ENCODE measurements at regions not wholly inside any gene's neighbourhood (a gene's known extent, or its start where the extent isn't known, plus 50 kb on each side); places are given as distances from the start of the nearest gene placed in this dataset.

DNA sequence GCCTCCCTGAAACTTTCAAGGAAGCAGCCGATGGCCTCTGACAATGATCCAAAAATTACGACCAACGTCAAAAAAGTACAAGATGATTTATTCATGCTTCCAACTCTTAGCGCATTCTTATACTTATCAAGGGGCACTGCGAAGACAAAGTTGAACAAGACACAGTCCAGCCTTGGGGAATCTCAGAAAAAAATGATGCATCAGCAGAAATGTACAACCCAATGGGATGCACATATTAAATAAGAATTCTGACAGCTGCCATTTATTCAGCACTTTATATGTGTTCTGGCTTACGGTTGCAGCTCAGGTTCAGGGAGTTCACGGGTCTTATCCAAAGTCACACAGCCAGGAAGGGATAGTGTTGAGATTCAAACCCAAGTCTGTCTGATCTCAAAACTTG, 96.0 kb upstream of the CPLX2 start:
- H3K9ac ChIP-seq (ENCODE audit: low read length), result no peak overlapping the region
- peaks cover 0 to 6% (median 0%) of the 10 kb centered on the region in 3 donors for H3K9me3 ChIP-seq (ENCODE audit: control extremely low read depth in 1 of 3, control insufficient read depth in 2 of 3, insufficient read depth in 1 of 3, low read length in 2 of 3)
- peaks cover 0 to 44% (median 5%) of the 10 kb centered on the region in 4 experiments for H3K27me3 ChIP-seq (replicated peaks in 1 of 4; ENCODE audit: control extremely low read depth in 1 of 4, control insufficient read depth in 3 of 4, insufficient read depth in 4 of 4, low read length in 3 of 4)
- no peaks in the 10 kb centered on the region for H3K4me1 ChIP-seq (ENCODE audit: control insufficient read depth in 2 of 2, insufficient read depth in 2 of 2, low read length in 2 of 2)
- peaks cover 2% of the 10 kb centered on the region for H3K4me1 Mint-ChIP-seq
- no peak for DNase-seq
- H3K27me3 Mint-ChIP-seq, result peaks cover 47% of the 10 kb centered on the region
- TF ChIP-seq EZH2 (IDR thresholded peaks at IDR 0.05; ENCODE audit: borderline replicate concordance, insufficient read depth, low read depth, low read length, poor library complexity, severe bottlenecking), result no peak
- TF ChIP-seq, protein P1, sequence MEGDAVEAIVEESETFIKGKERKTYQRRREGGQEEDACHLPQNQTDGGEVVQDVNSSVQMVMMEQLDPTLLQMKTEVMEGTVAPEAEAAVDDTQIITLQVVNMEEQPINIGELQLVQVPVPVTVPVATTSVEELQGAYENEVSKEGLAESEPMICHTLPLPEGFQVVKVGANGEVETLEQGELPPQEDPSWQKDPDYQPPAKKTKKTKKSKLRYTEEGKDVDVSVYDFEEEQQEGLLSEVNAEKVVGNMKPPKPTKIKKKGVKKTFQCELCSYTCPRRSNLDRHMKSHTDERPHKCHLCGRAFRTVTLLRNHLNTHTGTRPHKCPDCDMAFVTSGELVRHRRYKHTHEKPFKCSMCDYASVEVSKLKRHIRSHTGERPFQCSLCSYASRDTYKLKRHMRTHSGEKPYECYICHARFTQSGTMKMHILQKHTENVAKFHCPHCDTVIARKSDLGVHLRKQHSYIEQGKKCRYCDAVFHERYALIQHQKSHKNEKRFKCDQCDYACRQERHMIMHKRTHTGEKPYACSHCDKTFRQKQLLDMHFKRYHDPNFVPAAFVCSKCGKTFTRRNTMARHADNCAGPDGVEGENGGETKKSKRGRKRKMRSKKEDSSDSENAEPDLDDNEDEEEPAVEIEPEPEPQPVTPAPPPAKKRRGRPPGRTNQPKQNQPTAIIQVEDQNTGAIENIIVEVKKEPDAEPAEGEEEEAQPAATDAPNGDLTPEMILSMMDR (IDR thresholded peaks at IDR 0.05), result no peak
- H3K4me3 Mint-ChIP-seq, result no peak overlapping the region
- no peaks in the 10 kb centered on the region for H3K36me3 ChIP-seq (replicated peaks in 1 of 2; ENCODE audit: control extremely low read depth in 1 of 2, control insufficient read depth in 1 of 2, extremely low read depth in 1 of 2, insufficient read depth in 2 of 2, low read length in 1 of 2)
- intact Hi-C loops (cut with micrococcal nuclease), result no loop called here
- ChIA-PET CTCF (no interaction called here), POLR2A (no interaction called here)
- no peaks in the 10 kb centered on the region for H3K79me2 ChIP-seq (ENCODE audit: control insufficient read depth, insufficient read depth, low read length)
- no peak overlapping the region for H3K4me3 ChIP-seq (ENCODE audit: control extremely low read depth in 1 of 5, extremely low read depth in 1 of 5, insufficient read depth in 1 of 5, low read depth in 2 of 5, low read length in 4 of 5)
- whole genome bisulfite sequencing (ENCODE audit: insufficient coverage), result 75% methylated on average over 3 of the region's 7 CpGs
- no peaks in the 10 kb centered on the region for H4K20me1 ChIP-seq (ENCODE audit: control insufficient read depth, insufficient read depth, low read length, poor library complexity, severe bottlenecking)
- no peak overlapping the region for H3K4me2 ChIP-seq (replicated peaks; ENCODE audit: low read depth, low read length, poor library complexity, severe bottlenecking)
- no peak overlapping the region for H3K27ac Mint-ChIP-seq
- H3K27ac ChIP-seq (ENCODE audit: low read length in 2 of 2), result no peak overlapping the region
- no peak overlapping the region for H2AFZ ChIP-seq (ENCODE audit: insufficient read depth, low read depth, low read length, poor library complexity, severe bottlenecking)
- H3K9me3 Mint-ChIP-seq (ENCODE audit: insufficient read depth), result no peaks in the 10 kb centered on the region
- ATAC-seq (ENCODE audit: low read depth), result no peak

DNA sequence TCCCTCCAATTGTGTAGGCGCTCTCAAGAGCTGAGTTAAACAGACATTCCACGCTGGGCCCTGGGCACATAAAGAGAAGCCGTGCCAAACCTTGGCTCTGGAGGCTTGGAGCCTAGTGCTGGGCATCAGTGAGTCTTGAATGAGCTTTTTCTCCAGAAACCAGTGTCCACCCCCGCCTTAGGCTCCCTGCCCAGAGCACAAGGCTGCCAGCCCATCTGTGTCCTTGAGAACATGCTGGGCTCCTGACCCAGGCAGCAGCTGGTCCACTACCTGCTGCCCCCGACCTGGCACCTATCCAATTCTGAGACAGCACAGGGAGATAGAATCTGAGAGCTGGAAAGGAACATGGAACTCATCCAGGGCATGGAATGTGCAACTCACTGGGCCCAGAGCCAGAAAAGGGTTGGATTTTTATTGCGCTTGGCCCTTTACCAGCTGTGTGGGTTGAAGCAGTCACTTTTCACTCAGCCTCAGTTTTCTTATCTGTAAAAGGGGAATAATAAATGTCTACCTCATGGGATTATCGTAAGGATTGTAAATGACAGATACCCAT, 92.4 kb upstream of the CPLX2 start:
- no peak overlapping the region for H3K9ac ChIP-seq (ENCODE audit: low read length)
- intact Hi-C loops (cut with micrococcal nuclease), result no loop called here
- Mint-ChIP-seq H3K27ac (no peak overlapping the region), H3K4me1 (peaks cover 2% of the 10 kb centered on the region), H3K9me3 (ENCODE audit: insufficient read depth) (no peaks in the 10 kb centered on the region), H3K4me3 (no peak overlapping the region), H3K27me3 (peaks cover 38% of the 10 kb centered on the region)
- H3K9me3 ChIP-seq (ENCODE audit: control extremely low read depth in 1 of 3, control insufficient read depth in 2 of 3, insufficient read depth in 1 of 3, low read length in 2 of 3), result no peaks in the 10 kb centered on the region
- H3K36me3 ChIP-seq (replicated peaks in 1 of 2; ENCODE audit: control extremely low read depth in 1 of 2, control insufficient read depth in 1 of 2, extremely low read depth in 1 of 2, insufficient read depth in 2 of 2, low read length in 1 of 2), result no peaks in the 10 kb centered on the region
- H4K20me1 ChIP-seq (ENCODE audit: control insufficient read depth, insufficient read depth, low read length, poor library complexity, severe bottlenecking), result no peaks in the 10 kb centered on the region
- ChIA-PET POLR2A (no interaction called here), CTCF (no interaction called here)
- H3K4me3 ChIP-seq (ENCODE audit: control extremely low read depth in 1 of 5, extremely low read depth in 1 of 5, insufficient read depth in 1 of 5, low read depth in 2 of 5, low read length in 4 of 5), result no peak overlapping the region
- H3K27ac ChIP-seq (ENCODE audit: low read length in 2 of 2), result no peak overlapping the region
- no peak overlapping the region for H3K4me2 ChIP-seq (replicated peaks; ENCODE audit: low read depth, low read length, poor library complexity, severe bottlenecking)
- ATAC-seq (ENCODE audit: low read depth) (no peak), DNase-seq (no peak)
- H3K79me2 ChIP-seq (ENCODE audit: control insufficient read depth, insufficient read depth, low read length), result no peaks in the 10 kb centered on the region
- H3K4me1 ChIP-seq (ENCODE audit: control insufficient read depth in 2 of 2, insufficient read depth in 2 of 2, low read length in 2 of 2), result no peaks in the 10 kb centered on the region
- no peak overlapping the region for H2AFZ ChIP-seq (ENCODE audit: insufficient read depth, low read depth, low read length, poor library complexity, severe bottlenecking)
- WGBS (ENCODE audit: insufficient coverage), result 75% methylated on average over 5 of the region's 7 CpGs
- TF ChIP-seq, protein P1 (IDR thresholded peaks at IDR 0.05), result no peak
- TF ChIP-seq EZH2 (IDR thresholded peaks at IDR 0.05; ENCODE audit: borderline replicate concordance, insufficient read depth, low read depth, low read length, poor library complexity, severe bottlenecking), result no peak
- peaks cover 0 to 21% (median 4%) of the 10 kb centered on the region in 4 experiments for H3K27me3 ChIP-seq (replicated peaks in 1 of 4; ENCODE audit: control extremely low read depth in 1 of 4, control insufficient read depth in 3 of 4, insufficient read depth in 4 of 4, low read length in 3 of 4)

All from B cell (primary cell).